ENCODE measurements at regions not wholly inside any gene's neighbourhood (a gene's known extent, or its start where the extent isn't known, plus 50 kb on each side); places are given as distances from the start of the nearest gene placed in this dataset.
A peak's percentile ranks its signal among the peaks of the same experiment; 100 is the strongest.
"Not testable (repeated sequence)": the region's sequence is repeated elsewhere in the genome, so short reads cannot be mapped to it uniquely, and the experiment has no call there.

GRCh38 chr16:21361045-21361444 lies 83.0 kb upstream of the CRYM start:
- H2BK15ac ChIP-seq (ENCODE audit: low read depth, low read length); H3K56ac ChIP-seq (ENCODE audit: extremely low read depth, insufficient read depth, low read length); H4K91ac ChIP-seq (ENCODE audit: insufficient read depth, low read depth, low read length); H3K4ac ChIP-seq (ENCODE audit: low read depth, low read length); H3K9ac ChIP-seq (ENCODE audit: low read depth, low read length); H2BK120ac ChIP-seq (ENCODE audit: low read depth, low read length); POLR2A ChIA-PET (ENCODE audit: unreplicated experiment); H3K36me3 ChIP-seq (ENCODE audit: control insufficient read depth, insufficient read depth, low read length); H3K79me1 ChIP-seq (ENCODE audit: low read depth in 1 of 2, low read length in 2 of 2); H2AK9ac ChIP-seq (replicated peaks; ENCODE audit: low read depth, low read length, poor library complexity); H2AK5ac ChIP-seq (ENCODE audit: low read depth, low read length); H3K4me1 ChIP-seq (ENCODE audit: control insufficient read depth, insufficient read depth, low read length); intact Hi-C loops (cut with micrococcal nuclease); H3K4me2 ChIP-seq (ENCODE audit: low read depth, low read length); BruUV-seq (replicated peaks); H3K9me3 ChIP-seq (ENCODE audit: control insufficient read depth, insufficient read depth, low read length); H3K27me3 ChIP-seq (ENCODE audit: control insufficient read depth, insufficient read depth, low read length); H2AFZ ChIP-seq (replicated peaks; ENCODE audit: low read length, poor library complexity); H3K18ac ChIP-seq (ENCODE audit: low read depth, low read length); H3K4me3 ChIP-seq (ENCODE audit: insufficient read depth, low read depth, low read length); dilution Hi-C loops (cut with HindIII; ENCODE audit: low sequenced_read_pairs, unreplicated experiment); H2BK5ac ChIP-seq (ENCODE audit: low read depth, low read length, poor library complexity, severe bottlenecking); DNase-seq; H4K8ac ChIP-seq (ENCODE audit: low read depth in 2 of 2, low read length in 2 of 2); in situ Hi-C loops (cut with MboI; ENCODE audit: low sequenced_read_pairs); CTCF ChIA-PET; H4K5ac ChIP-seq (ENCODE audit: low read depth, low read length); H3K23ac ChIP-seq (ENCODE audit: low read depth, low read length); H3K14ac ChIP-seq (replicated peaks; ENCODE audit: low read depth, low read length); H2BK20ac ChIP-seq (ENCODE audit: low read depth, low read length); H3K9me1 ChIP-seq (ENCODE audit: insufficient read depth, low read length); H3K27ac ChIP-seq (ENCODE audit: insufficient read depth, low read length); H4K20me1 ChIP-seq (ENCODE audit: insufficient read depth, low read length): not testable (repeated sequence)
- no CpG with 5 or more reads among the region's 3 CpGs for WGBS, 2 experiments (ENCODE audit: extremely low coverage in 2 of 2, insufficient read length in 1 of 2)
- ATAC-seq (ENCODE audit: low read depth): peak; percentile 27; the same call in 1 of the 2 replicates

DNA sequence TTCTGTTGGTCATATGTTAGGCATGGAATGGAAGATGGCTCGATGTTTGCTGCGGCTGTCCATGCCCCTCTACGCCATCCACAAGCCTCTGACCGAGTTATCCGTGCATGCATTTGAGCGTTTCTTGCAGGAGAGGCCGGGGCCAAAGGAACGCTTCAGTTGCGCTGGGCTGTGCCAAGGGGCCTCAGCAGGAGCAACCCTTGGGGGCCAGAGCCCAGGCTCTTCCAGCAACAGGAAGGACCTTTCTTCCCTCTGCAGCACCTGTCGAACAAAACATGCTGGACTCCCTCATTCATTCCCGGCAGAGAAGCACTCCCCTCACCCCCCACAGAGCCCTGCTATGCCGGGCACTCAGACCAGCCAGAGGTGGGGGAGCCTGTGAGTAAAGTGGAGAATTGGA lies 81.4 kb upstream of the CRYM start:
- H3K4me2 ChIP-seq (ENCODE audit: low read depth, low read length); H3K14ac ChIP-seq (replicated peaks; ENCODE audit: low read depth, low read length); H3K18ac ChIP-seq (ENCODE audit: low read depth, low read length); H4K8ac ChIP-seq (ENCODE audit: low read depth in 2 of 2, low read length in 2 of 2); H3K4me3 ChIP-seq (ENCODE audit: insufficient read depth, low read depth, low read length); H3K9ac ChIP-seq (ENCODE audit: low read depth, low read length); H2AFZ ChIP-seq (replicated peaks; ENCODE audit: low read length, poor library complexity); H3K27ac ChIP-seq (ENCODE audit: insufficient read depth, low read length); H2BK5ac ChIP-seq (ENCODE audit: low read depth, low read length, poor library complexity, severe bottlenecking); H2BK20ac ChIP-seq (ENCODE audit: low read depth, low read length); BruUV-seq (replicated peaks); H4K5ac ChIP-seq (ENCODE audit: low read depth, low read length); in situ Hi-C loops (cut with MboI; ENCODE audit: low sequenced_read_pairs); ATAC-seq (ENCODE audit: low read depth); intact Hi-C loops (cut with micrococcal nuclease); H3K23ac ChIP-seq (ENCODE audit: low read depth, low read length); H3K4me1 ChIP-seq (ENCODE audit: control insufficient read depth, insufficient read depth, low read length); H3K27me3 ChIP-seq (ENCODE audit: control insufficient read depth, insufficient read depth, low read length); dilution Hi-C loops (cut with HindIII; ENCODE audit: low sequenced_read_pairs, unreplicated experiment); H2BK120ac ChIP-seq (ENCODE audit: low read depth, low read length); H3K36me3 ChIP-seq (ENCODE audit: control insufficient read depth, insufficient read depth, low read length); CTCF ChIA-PET; H4K20me1 ChIP-seq (ENCODE audit: insufficient read depth, low read length); H3K4ac ChIP-seq (ENCODE audit: low read depth, low read length); H3K9me1 ChIP-seq (ENCODE audit: insufficient read depth, low read length); H3K9me3 ChIP-seq (ENCODE audit: control insufficient read depth, insufficient read depth, low read length); DNase-seq; H2BK15ac ChIP-seq (ENCODE audit: low read depth, low read length); H2AK9ac ChIP-seq (replicated peaks; ENCODE audit: low read depth, low read length, poor library complexity); H3K79me1 ChIP-seq (ENCODE audit: low read depth in 1 of 2, low read length in 2 of 2); POLR2A ChIA-PET (ENCODE audit: unreplicated experiment); H3K56ac ChIP-seq (ENCODE audit: extremely low read depth, insufficient read depth, low read length); H4K91ac ChIP-seq (ENCODE audit: insufficient read depth, low read depth, low read length); H2AK5ac ChIP-seq (ENCODE audit: low read depth, low read length): not testable (repeated sequence)
- WGBS, 2 experiments (ENCODE audit: extremely low coverage in 2 of 2, insufficient read length in 1 of 2): 100% methylated on average over 1 of the region's 12 CpGs; no CpG with 5 or more reads in 1 of the 2 experiments
